Ishikawa (cell line): ENCODE measurements at regions not wholly inside any gene's neighbourhood (a gene's known extent, or its start where the extent isn't known, plus 50 kb on each side); places are given as distances from the start of the nearest gene placed in this dataset.

ENCODE experiments used
- EP300 ChIP-seq: IDR thresholded peaks from 2 replicates; pipeline ENCODE4 v1.6.1; 2012; ENCODE audit warnings: borderline replicate concordance
- FOXM1 ChIP-seq: IDR thresholded peaks from 2 replicates; pipeline ENCODE4 v1.6.1; 2012; ENCODE audit warnings: low read depth, borderline replicate concordance
- RAD21 ChIP-seq: IDR thresholded peaks from 2 replicates; pipeline ENCODE4 v1.6.1; 2012; ENCODE audit warnings: low read depth
- TAF1 ChIP-seq: IDR thresholded peaks from 2 replicates; pipeline ENCODE4 v1.6.1; 2012; ENCODE audit warnings: low read depth, mild to moderate bottlenecking
- TF ChIP-seq, protein P1 (sequence below): IDR thresholded peaks from 2 replicates; pipeline ENCODE4 v1.6.1; 2012; ENCODE audit warnings: low read depth, mild to moderate bottlenecking

GRCh38 chr9:80932181-80932580, 757.2 kb downstream of the TLE1 start:
- TF ChIP-seq, protein P1, sequence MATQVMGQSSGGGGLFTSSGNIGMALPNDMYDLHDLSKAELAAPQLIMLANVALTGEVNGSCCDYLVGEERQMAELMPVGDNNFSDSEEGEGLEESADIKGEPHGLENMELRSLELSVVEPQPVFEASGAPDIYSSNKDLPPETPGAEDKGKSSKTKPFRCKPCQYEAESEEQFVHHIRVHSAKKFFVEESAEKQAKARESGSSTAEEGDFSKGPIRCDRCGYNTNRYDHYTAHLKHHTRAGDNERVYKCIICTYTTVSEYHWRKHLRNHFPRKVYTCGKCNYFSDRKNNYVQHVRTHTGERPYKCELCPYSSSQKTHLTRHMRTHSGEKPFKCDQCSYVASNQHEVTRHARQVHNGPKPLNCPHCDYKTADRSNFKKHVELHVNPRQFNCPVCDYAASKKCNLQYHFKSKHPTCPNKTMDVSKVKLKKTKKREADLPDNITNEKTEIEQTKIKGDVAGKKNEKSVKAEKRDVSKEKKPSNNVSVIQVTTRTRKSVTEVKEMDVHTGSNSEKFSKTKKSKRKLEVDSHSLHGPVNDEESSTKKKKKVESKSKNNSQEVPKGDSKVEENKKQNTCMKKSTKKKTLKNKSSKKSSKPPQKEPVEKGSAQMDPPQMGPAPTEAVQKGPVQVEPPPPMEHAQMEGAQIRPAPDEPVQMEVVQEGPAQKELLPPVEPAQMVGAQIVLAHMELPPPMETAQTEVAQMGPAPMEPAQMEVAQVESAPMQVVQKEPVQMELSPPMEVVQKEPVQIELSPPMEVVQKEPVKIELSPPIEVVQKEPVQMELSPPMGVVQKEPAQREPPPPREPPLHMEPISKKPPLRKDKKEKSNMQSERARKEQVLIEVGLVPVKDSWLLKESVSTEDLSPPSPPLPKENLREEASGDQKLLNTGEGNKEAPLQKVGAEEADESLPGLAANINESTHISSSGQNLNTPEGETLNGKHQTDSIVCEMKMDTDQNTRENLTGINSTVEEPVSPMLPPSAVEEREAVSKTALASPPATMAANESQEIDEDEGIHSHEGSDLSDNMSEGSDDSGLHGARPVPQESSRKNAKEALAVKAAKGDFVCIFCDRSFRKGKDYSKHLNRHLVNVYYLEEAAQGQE: no peak
- TF ChIP-seq TAF1: no peak
- TF ChIP-seq EP300: no peak
- TF ChIP-seq FOXM1: no peak
- no peak for TF ChIP-seq RAD21
